Uterus (tissue), 3 donors: ENCODE measurements at regions not wholly inside any gene's neighbourhood (a gene's known extent, or its start where the extent isn't known, plus 50 kb on each side); places are given as distances from the start of the nearest gene placed in this dataset.

Experiments used
- DNase-seq, 2 donors: peaks; one replicate each; pipeline ENCODE4 v3.0.0-alpha.2; 2019 to 2020
- H3K27ac ChIP-seq, 2 donors: fragments of 200-600 bp; sonication (generic); 1 replicate in 1 of 2; 2 replicates in 1 of 2; pipeline ENCODE4 v1.5.1; 2016 to 2018
- H3K27me3 ChIP-seq, 2 donors: fragments of 200-600 bp; sonication (generic); one replicate each; pipeline ENCODE4 v1.5.1; 2018 to 2019; ENCODE audit warnings: control low read depth in 1 of 2
- H3K36me3 ChIP-seq, 2 donors: fragments of 200-600 bp; sonication (generic); one replicate each; pipeline ENCODE4 v1.5.1; 2019; ENCODE audit warnings: control low read depth in 1 of 2
- H3K4me1 ChIP-seq, 2 donors: fragments of 200-600 bp; sonication (generic); one replicate each; pipeline ENCODE4 v1.5.1; 2018 to 2019; ENCODE audit warnings: control low read depth in 1 of 2
- H3K4me3 ChIP-seq, 2 donors: fragments of 200-600 bp; sonication (generic); 1 replicate in 1 of 2; 2 replicates in 1 of 2; pipeline ENCODE4 v1.5.1; 2018 to 2019; ENCODE audit warnings: mild to moderate bottlenecking in 1 of 2
- H3K9me3 ChIP-seq, 2 donors: fragments of 200-600 bp; sonication (generic); one replicate each; pipeline ENCODE4 v1.5.1; 2019; ENCODE audit warnings: control low read depth in 1 of 2
- POLR2A ChIP-seq, 2 donors: fragments of 450-650 bp; IDR thresholded peaks; one replicate each; pipeline ENCODE4 v1.6.1; 2016; ENCODE audit warnings: antibody characterized with exemption in 2 of 2, mild to moderate bottlenecking in 1 of 2, moderate library complexity in 1 of 2
- intact Hi-C: fragments of 100-400 bp; cut with DNase I; formaldehyde crosslinking; loops from one replicate; pipeline ENCODE4 v1.15.1; 2023; ENCODE audit warnings: low total_unique reads
- TF ChIP-seq, protein P1 (sequence below), 4 experiments: fragments of 200-600 bp in 2 of 4; fragments of 450-650 bp in 2 of 4; sonication (generic) in 2 of 4; IDR thresholded peaks; one replicate each; pipeline ENCODE4 v1.5.1; 2016 to 2019; ENCODE audit warnings: antibody characterized with exemption in 4 of 4, mild to moderate bottlenecking in 2 of 4, moderate library complexity in 1 of 4
- donor health status: DM: yes; HTN: yes; CAD: no.

DNA sequence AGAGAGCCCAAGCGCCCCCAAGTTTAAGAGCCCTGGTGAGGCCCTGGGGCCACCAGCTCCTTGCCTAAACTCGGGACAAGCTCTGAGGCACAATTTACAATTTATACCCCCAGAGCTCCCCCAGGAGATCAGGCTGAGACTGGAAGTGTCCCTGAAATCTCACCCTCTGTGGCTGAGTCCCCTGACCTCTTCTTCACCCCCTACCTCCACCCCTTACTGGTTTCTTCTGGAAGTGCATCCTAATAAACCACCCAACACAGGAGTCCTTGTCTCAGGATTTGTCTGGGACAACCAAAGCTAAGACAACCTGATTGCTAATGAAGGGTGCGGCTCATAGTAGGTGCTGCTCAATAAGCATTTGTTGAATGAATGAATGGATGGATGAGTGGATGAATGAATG, 206.4 kb downstream of the BCL11B start:
- Histone ChIP-seq H3K9me3 (no peaks in the 10 kb centered on the region), H3K27me3 (no peaks in the 10 kb centered on the region), H3K4me1 (no peaks in the 10 kb centered on the region), H3K36me3 (no peaks in the 10 kb centered on the region), H3K4me3 (no peak overlapping the region), H3K27ac (no peak overlapping the region)
- no peak for DNase-seq
- no peak for TF ChIP-seq POLR2A (IDR thresholded peaks at IDR 0.05)
- TF ChIP-seq, protein P1, sequence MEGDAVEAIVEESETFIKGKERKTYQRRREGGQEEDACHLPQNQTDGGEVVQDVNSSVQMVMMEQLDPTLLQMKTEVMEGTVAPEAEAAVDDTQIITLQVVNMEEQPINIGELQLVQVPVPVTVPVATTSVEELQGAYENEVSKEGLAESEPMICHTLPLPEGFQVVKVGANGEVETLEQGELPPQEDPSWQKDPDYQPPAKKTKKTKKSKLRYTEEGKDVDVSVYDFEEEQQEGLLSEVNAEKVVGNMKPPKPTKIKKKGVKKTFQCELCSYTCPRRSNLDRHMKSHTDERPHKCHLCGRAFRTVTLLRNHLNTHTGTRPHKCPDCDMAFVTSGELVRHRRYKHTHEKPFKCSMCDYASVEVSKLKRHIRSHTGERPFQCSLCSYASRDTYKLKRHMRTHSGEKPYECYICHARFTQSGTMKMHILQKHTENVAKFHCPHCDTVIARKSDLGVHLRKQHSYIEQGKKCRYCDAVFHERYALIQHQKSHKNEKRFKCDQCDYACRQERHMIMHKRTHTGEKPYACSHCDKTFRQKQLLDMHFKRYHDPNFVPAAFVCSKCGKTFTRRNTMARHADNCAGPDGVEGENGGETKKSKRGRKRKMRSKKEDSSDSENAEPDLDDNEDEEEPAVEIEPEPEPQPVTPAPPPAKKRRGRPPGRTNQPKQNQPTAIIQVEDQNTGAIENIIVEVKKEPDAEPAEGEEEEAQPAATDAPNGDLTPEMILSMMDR (IDR thresholded peaks at IDR 0.05), result no peak
- intact Hi-C loops, result no loop called here

DNA sequence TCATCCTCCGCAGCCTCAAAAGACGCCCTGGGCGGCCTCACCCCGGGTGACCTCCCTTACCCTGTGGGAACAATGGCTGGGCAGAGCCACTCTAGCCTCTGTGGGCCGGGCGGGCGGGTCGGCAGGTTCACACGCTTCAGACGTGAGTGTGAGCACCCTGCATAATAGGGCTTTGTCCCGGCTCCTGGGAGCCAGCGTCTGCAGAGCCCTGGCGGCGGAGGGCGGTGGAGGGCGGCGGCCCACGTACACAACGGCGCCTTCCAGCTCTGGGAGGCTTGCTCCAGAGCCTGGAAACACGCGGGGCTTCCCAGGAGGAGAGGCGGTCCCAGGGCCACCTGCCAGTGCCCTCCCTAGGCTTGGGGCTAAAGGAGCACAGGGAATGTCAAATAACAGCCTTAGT, 205.6 kb downstream of the BCL11B start:
- H3K4me3 ChIP-seq, result no peak overlapping the region
- intact Hi-C loops, result no loop called here
- TF ChIP-seq, protein P1 (IDR thresholded peaks at IDR 0.05), result no peak
- no peak for TF ChIP-seq POLR2A (IDR thresholded peaks at IDR 0.05)
- DNase-seq, result no peak
- H3K27me3 ChIP-seq, result no peaks in the 10 kb centered on the region
- no peak overlapping the region for H3K27ac ChIP-seq
- H3K9me3 ChIP-seq, result no peaks in the 10 kb centered on the region
- no peaks in the 10 kb centered on the region for H3K4me1 ChIP-seq
- H3K36me3 ChIP-seq, result no peaks in the 10 kb centered on the region

DNA sequence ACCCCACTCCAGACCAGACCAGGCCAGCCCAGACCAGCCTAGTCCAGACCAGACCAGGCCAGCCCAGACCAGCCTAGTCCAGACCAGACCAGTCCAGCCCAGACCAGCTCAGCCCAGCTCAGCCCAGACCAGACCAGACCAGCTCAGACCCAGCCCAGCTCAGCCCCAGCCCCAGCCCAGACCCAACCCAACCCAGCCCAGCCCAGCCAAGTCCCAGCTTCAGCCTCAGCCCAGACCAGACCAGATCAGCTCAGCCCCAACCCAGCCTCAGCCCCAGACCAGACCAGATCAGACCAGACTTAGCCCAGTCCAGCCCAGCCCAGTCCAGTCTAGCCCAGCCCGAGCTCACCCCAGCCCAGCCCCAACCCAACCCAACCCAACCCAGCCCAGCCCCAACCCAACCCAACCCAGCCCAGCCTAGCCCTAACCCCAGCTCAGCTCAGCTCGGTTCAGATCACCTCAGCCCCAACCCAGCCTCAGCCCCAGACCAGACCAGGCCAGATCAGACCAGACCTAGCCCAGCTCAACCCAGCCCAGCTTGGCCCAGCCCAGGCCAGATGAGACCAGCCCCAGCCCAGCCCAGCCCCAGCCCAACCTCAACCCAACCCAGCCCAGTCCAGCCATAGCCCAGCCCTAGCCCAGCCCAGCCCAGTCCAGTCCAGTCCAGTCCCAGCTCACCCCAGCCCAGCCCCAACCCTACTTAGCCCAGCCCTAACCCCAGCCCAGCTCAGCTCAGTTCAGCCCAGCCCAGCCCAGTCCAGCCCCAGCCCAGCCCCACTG, 204.7 kb downstream of the BCL11B start:
- Histone ChIP-seq H3K27ac (no peak overlapping the region), H3K36me3 (no peaks in the 10 kb centered on the region), H3K4me3 (no peak overlapping the region), H3K27me3 (no peaks in the 10 kb centered on the region), H3K9me3 (no peaks in the 10 kb centered on the region), H3K4me1 (no peaks in the 10 kb centered on the region)
- DNase-seq, result no peak
- intact Hi-C loops, result no loop called here
- TF ChIP-seq POLR2A (IDR thresholded peaks at IDR 0.05), result no peak
- TF ChIP-seq, protein P1 (IDR thresholded peaks at IDR 0.05), result no peak

DNA sequence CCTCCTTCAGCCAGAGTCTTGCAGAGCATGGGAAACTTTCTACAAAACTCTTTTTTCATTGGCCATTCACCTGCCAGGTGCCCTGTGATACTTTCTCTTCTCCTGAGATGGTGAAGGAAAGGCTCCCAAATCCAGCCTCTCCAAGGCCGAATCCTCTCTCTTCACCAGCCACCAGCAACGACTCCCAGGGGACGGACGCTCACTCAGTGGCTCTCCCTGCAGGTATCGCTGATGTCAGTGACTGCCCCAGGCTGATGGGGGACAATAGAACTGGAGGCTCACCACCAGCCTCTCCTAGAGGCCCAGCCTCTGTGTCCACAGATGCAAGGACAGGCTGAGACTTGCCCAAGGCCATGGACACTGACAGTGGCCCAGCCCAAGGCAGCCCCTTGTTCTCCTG, 204.1 kb downstream of the BCL11B start:
- Histone ChIP-seq H3K27me3 (no peaks in the 10 kb centered on the region), H3K9me3 (no peaks in the 10 kb centered on the region), H3K36me3 (no peaks in the 10 kb centered on the region), H3K4me1 (no peaks in the 10 kb centered on the region), H3K27ac (no peak overlapping the region), H3K4me3 (no peak overlapping the region)
- intact Hi-C loops, result no loop called here
- DNase-seq, result no peak
- no peak for TF ChIP-seq POLR2A (IDR thresholded peaks at IDR 0.05)
- TF ChIP-seq, protein P1 (IDR thresholded peaks at IDR 0.05), result no peak

DNA sequence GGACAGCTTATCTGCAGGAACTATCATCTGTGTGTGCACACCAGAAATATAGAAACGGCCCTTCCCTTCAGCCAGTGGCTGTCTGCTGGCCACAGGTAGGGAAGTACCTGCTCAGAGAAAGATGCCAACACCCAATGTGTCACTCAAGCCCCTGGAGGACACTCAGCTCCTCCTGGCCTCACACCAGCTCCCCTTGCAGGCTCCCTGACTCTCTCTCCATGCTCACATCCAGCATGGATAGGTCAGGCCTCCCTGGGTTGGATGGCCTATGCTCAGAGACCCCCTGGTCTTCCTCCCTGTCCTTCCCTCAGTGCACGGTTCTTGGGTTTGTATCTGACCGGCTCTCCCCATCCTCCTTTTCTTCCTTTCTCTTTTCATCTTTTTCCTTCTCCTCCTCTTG, 202.1 kb downstream of the BCL11B start:
- no peaks in the 10 kb centered on the region for H3K9me3 ChIP-seq
- no peaks in the 10 kb centered on the region for H3K4me1 ChIP-seq
- no peak overlapping the region for H3K27ac ChIP-seq
- H3K27me3 ChIP-seq, result no peaks in the 10 kb centered on the region
- no peak overlapping the region for H3K4me3 ChIP-seq
- intact Hi-C loops, result no loop called here
- TF ChIP-seq POLR2A (IDR thresholded peaks at IDR 0.05), result no peak
- TF ChIP-seq, protein P1 (IDR thresholded peaks at IDR 0.05), result no peak
- no peak for DNase-seq
- H3K36me3 ChIP-seq, result no peaks in the 10 kb centered on the region
